ENCODE measurements at regions not wholly inside any gene's neighbourhood (a gene's known extent, or its start where the extent isn't known, plus 50 kb on each side); places are given as distances from the start of the nearest gene placed in this dataset.
"Not testable (repeated sequence)": the region's sequence is repeated elsewhere in the genome, so short reads cannot be mapped to it uniquely, and the experiment has no call there.

GRCh38 chrX:3545901-3546300 is 167.5 kb downstream of the PRKX start:
- H3K36me3 ChIP-seq: no peaks in the 10 kb centered on the region
- H3K4me1 ChIP-seq: peaks cover 0 to 11% (median 0%) of the 10 kb centered on the region in 12 donors
- intact Hi-C loops (cut with DNase I): loop anchor here in 8 of 10 donors (5.0 to 10.0 kb wide), 4 partner anchors 199 to 431 kb away; partner anchors contain the start of gene MXRA5 (in 3 of the 8)
- DNase-seq (no peak), ATAC-seq (no peak)
- no peaks in the 10 kb centered on the region for H3K27me3 ChIP-seq
- H3K27ac ChIP-seq: no peak overlapping the region
- H3K9me3 ChIP-seq: no peaks in the 10 kb centered on the region
- H3K4me3 ChIP-seq: no peak overlapping the region
- no peak for TF ChIP-seq CTCF (IDR thresholded peaks at IDR 0.05)
- no peak for TF ChIP-seq POLR2A (IDR thresholded peaks at IDR 0.05)
- WGBS, 4 donors: 74 to 88% (median 77%) methylated on average over 5 of the region's 5 CpGs

DNA sequence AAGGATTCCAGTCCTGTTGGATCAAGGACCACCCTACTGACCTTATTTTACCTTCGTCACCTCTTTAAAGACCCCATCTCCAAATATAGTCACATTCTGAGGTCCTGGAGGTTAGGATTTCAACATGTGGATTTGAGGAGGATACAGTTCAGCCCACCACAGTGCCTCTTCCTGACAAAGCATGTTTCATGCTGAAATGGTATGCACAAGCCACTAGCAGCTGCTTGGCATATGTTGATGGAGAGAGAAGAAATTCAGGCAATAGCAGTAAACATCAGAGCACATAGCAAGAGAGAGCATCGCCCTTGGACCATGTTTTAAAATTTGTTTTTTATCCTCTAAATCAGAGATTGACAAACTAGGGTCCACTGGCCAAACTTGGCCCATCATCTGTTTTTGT is 172.1 kb downstream of the PRKX start:
- Histone ChIP-seq H3K27ac (no peak overlapping the region), H3K4me1 (no peaks in the 10 kb centered on the region), H3K27me3 (no peaks in the 10 kb centered on the region), H3K36me3 (no peaks in the 10 kb centered on the region), H3K4me3 (no peak overlapping the region), H3K9me3 (no peaks in the 10 kb centered on the region)
- TF ChIP-seq CTCF (IDR thresholded peaks at IDR 0.05) (no peak), POLR2A (IDR thresholded peaks at IDR 0.05) (no peak)
- intact Hi-C loops (cut with DNase I): loop anchor here in 7 of 10 donors (10.0 kb wide), 3 partner anchors 197 to 427 kb away; partner anchors contain the start of gene MXRA5 (in 2 of the 7)
- ATAC-seq (no peak), DNase-seq (no peak)
- 83 to 90% (median 86%) methylated on average over 2 of the region's 2 CpGs for WGBS, 4 donors

DNA sequence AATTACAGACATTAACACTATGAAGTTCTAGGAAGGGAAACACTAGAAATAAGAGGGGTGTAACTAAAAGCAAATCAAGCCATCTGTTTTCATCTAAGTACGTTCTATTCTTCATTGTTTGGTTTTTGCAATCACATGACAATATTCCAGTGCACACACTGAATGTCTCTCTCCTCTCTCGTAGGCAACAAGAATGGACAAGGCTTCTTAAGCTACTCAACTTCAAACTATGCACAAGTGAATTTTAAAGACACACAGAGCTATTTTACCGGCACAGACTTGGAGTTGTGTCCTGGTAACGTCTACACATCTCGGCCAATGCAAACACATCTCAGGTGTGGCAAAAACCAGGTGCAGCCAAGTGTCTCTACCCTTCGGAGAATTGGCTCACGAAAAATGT is 173.3 kb downstream of the PRKX start:
- H3K4me1 ChIP-seq: no peaks in the 10 kb centered on the region
- DNase-seq (no peak), ATAC-seq (no peak)
- H3K27ac ChIP-seq: no peak overlapping the region
- H3K27me3 ChIP-seq: no peaks in the 10 kb centered on the region
- TF ChIP-seq POLR2A (IDR thresholded peaks at IDR 0.05) (no peak), CTCF (IDR thresholded peaks at IDR 0.05) (no peak)
- H3K4me3 ChIP-seq: no peak overlapping the region
- intact Hi-C loops (cut with DNase I): loop anchor here in 7 of 10 donors (10.0 kb wide), 3 partner anchors 195 to 425 kb away; partner anchors contain the start of gene MXRA5 (in 2 of the 7)
- WGBS, 4 donors: 83 to 89% (median 84%) methylated on average over 7 of the region's 7 CpGs
- peaks cover 0 to 8% (median 0%) of the 10 kb centered on the region in 12 donors for H3K9me3 ChIP-seq
- no peaks in the 10 kb centered on the region for H3K36me3 ChIP-seq

DNA sequence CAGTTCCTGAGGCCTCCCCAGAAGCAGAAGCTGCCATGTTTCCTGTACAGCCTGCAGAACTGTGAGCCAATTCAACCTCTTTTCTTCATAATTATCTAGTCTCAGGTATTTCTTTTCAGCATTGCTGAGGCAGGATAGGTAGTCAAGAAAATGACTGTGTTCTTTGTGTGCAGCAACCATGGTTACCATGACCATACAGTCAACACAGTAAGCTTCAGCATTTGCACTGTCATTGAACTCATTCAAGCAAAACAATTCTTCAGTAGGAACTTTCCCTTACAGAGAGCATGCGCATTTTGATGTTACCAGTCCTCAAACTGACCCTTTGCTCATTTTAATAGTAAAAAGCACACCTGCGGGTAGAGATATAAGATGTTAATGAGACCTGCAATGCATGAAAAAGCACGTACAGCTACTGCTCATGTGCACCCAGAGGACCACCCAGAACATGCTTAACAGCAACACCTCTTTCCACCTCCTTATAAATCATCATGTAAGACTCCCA is 180.8 kb downstream of the PRKX start:
- 82 to 89% (median 85%) methylated on average over 3 of the region's 3 CpGs for WGBS, 4 donors
- no peak overlapping the region for H3K4me3 ChIP-seq
- no peaks in the 10 kb centered on the region for H3K27me3 ChIP-seq
- no peak overlapping the region for H3K27ac ChIP-seq
- no peaks in the 10 kb centered on the region for H3K36me3 ChIP-seq
- peaks cover 0 to 14% (median 0%) of the 10 kb centered on the region in 12 donors for H3K9me3 ChIP-seq
- no peaks in the 10 kb centered on the region for H3K4me1 ChIP-seq
- DNase-seq (no peak), ATAC-seq (no peak)
- intact Hi-C loops (cut with DNase I): no loop called here
- no peak for TF ChIP-seq CTCF (IDR thresholded peaks at IDR 0.05)
- TF ChIP-seq POLR2A (IDR thresholded peaks at IDR 0.05): no peak

DNA sequence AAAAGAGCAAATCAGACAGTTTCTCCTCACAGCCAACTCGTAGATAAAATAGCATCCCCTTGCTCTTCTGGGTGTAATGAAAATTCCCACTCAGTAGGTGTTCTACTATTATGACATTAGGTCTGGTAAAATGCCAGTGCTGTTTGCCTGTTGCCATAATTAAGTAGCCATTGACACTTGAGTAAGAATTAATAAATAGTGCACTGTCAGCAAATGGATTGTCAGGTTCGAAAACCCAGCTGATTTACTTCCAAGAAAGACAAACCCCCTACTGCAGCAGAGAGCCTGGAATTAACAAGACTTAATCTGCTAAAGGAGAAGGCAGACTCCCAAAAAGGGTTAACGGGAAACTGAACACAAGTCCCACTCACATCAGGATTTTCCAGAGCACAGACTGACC is 182.0 kb downstream of the PRKX start:
- DNase-seq; ATAC-seq; H3K4me1 ChIP-seq; H3K4me3 ChIP-seq; intact Hi-C loops (cut with DNase I); H3K36me3 ChIP-seq; H3K27ac ChIP-seq; H3K27me3 ChIP-seq: not testable (repeated sequence)
- WGBS, 4 donors: 76 to 93% (median 90%) methylated on average over 3 of the region's 3 CpGs
- H3K9me3 ChIP-seq: peaks cover 0 to 14% (median 0%) of the 10 kb centered on the region in 12 donors

Data from heart left ventricle (tissue), 16 donors.